AG09309 (cell line): ENCODE measurements at regions not wholly inside any gene's neighbourhood (a gene's known extent, or its start where the extent isn't known, plus 50 kb on each side); places are given as distances from the start of the nearest gene placed in this dataset.

Experiments used
- DNase-seq: peaks from one replicate; pipeline ENCODE4 v3.0.0-alpha.2; 2010; ENCODE audit warnings: low read depth
- H3K4me3 ChIP-seq: 2 replicates; pipeline ENCODE4 v1.5.1; 2011; ENCODE audit warnings: mild to moderate bottlenecking, low read depth, low read length, moderate library complexity; ENCODE audit not compliant: control insufficient read depth
- CTCF ChIP-seq: IDR thresholded peaks from 2 replicates; pipeline ENCODE4 v1.5.1; 2011; ENCODE audit warnings: mild to moderate bottlenecking, low read depth, low read length, inconsistent platforms; ENCODE audit not compliant: insufficient read depth, control insufficient read depth; ENCODE audit errors: missing control alignments

GRCh38 chr13:21997726-21998125 lies 326.9 kb downstream of the FGF9 start:
- no peak for DNase-seq

GRCh38 chr13:21998279-21998990 lies 327.6 kb downstream of the FGF9 start:
- TF ChIP-seq CTCF = no peak
- H3K4me3 ChIP-seq = no peak overlapping the region
- DNase-seq = no peak

More at GRCh38 chr13:21997726-21998125, 326.9 kb downstream of the FGF9 start:
- H3K4me3 ChIP-seq = no peak overlapping the region
- TF ChIP-seq CTCF = no peak

GRCh38 chr13:21999666-22000065 lies 328.8 kb downstream of the FGF9 start:
- DNase-seq = no peak
- H3K4me3 ChIP-seq = no peak overlapping the region
- TF ChIP-seq CTCF = no peak

GRCh38 chr13:22000191-22000590 lies 329.3 kb downstream of the FGF9 start:
- no peak overlapping the region for H3K4me3 ChIP-seq
- TF ChIP-seq CTCF = no peak

GRCh38 chr13:22001336-22001735 lies 330.5 kb downstream of the FGF9 start:
- no peak overlapping the region for H3K4me3 ChIP-seq
- no peak for TF ChIP-seq CTCF
- no peak for DNase-seq

More at GRCh38 chr13:22000191-22000590, 329.3 kb downstream of the FGF9 start:
- no peak for DNase-seq

- TF ChIP-seq CTCF = no peak
- H3K4me3 ChIP-seq = no peak overlapping the region
- DNase-seq = no peak
These were observed 332.0 kb downstream of the FGF9 start for GRCh38 chr13:22002893-22003292.
